ENCODE measurements at regions not wholly inside any gene's neighbourhood (a gene's known extent, or its start where the extent isn't known, plus 50 kb on each side); places are given as distances from the start of the nearest gene placed in this dataset.

DNA sequence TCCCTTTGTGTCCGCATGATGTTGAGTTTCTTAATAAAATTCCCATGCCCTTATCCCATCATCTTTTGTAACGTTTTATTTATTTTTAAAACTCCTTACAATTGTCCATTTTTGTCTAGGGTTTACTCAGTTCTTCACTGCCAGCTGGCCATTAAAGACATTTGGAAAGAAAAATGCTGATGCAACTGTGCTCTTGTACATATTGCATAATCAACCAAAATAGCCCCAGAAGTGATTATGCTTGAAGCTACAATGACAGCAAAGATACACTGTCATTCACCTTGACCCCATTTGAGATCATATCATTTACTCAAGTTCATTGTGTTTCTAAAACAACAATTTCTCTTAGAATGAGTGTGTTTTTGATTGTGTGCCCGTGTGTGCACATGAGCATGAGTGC, 1074.6 kb upstream of the RBFOX1 start:
- Histone ChIP-seq H3K9me1 (ENCODE audit: insufficient read depth, low read length) (no peaks in the 10 kb centered on the region), H4K8ac (ENCODE audit: low read depth in 2 of 2, low read length in 2 of 2) (no peak overlapping the region), H3K79me1 (ENCODE audit: low read depth in 1 of 2, low read length in 2 of 2) (no peaks in the 10 kb centered on the region), H3K27me3 (ENCODE audit: control insufficient read depth, insufficient read depth, low read length) (no peaks in the 10 kb centered on the region), H3K27ac (ENCODE audit: insufficient read depth, low read length) (no peak overlapping the region), H3K14ac (replicated peaks; ENCODE audit: low read depth, low read length) (no peak overlapping the region), H4K20me1 (ENCODE audit: insufficient read depth, low read length) (no peaks in the 10 kb centered on the region), H3K4ac (ENCODE audit: low read depth, low read length) (no peak overlapping the region), H3K4me1 (ENCODE audit: control insufficient read depth, insufficient read depth, low read length) (no peaks in the 10 kb centered on the region), H2BK15ac (ENCODE audit: low read depth, low read length) (no peak overlapping the region), H3K4me3 (ENCODE audit: insufficient read depth, low read depth, low read length) (no peak overlapping the region), H3K36me3 (ENCODE audit: control insufficient read depth, insufficient read depth, low read length) (no peaks in the 10 kb centered on the region), H4K5ac (ENCODE audit: low read depth, low read length) (no peak overlapping the region), H2BK20ac (ENCODE audit: low read depth, low read length) (no peak overlapping the region), H3K9ac (ENCODE audit: low read depth, low read length) (no peak overlapping the region), H3K9me3 (ENCODE audit: control insufficient read depth, insufficient read depth, low read length) (peaks cover 10% of the 10 kb centered on the region), H2AFZ (replicated peaks; ENCODE audit: low read length, poor library complexity) (no peak overlapping the region), H2BK120ac (ENCODE audit: low read depth, low read length) (no peak overlapping the region), H2BK5ac (ENCODE audit: low read depth, low read length, poor library complexity, severe bottlenecking) (no peak overlapping the region), H2AK5ac (ENCODE audit: low read depth, low read length) (no peak overlapping the region), H3K56ac (ENCODE audit: extremely low read depth, insufficient read depth, low read length) (no peak overlapping the region), H3K18ac (ENCODE audit: low read depth, low read length) (no peak overlapping the region), H3K4me2 (ENCODE audit: low read depth, low read length) (no peak overlapping the region), H4K91ac (ENCODE audit: insufficient read depth, low read depth, low read length) (no peak overlapping the region), H2AK9ac (replicated peaks; ENCODE audit: low read depth, low read length, poor library complexity) (no peak overlapping the region), H3K23ac (ENCODE audit: low read depth, low read length) (no peak overlapping the region)
- BruUV-seq (replicated peaks): no TSS peak
- intact Hi-C loops (cut with micrococcal nuclease): no loop called here
- ChIA-PET POLR2A (ENCODE audit: unreplicated experiment) (no interaction called here), CTCF (no interaction called here)
- dilution Hi-C loops (cut with HindIII; ENCODE audit: low sequenced_read_pairs, unreplicated experiment): no loop called here
- ATAC-seq (ENCODE audit: low read depth) (no peak), DNase-seq (no peak)
- TF ChIP-seq CEBPB (IDR thresholded peaks at IDR 0.05; ENCODE audit: low read depth, low read length) (no peak), RFX5 (IDR thresholded peaks at IDR 0.05; ENCODE audit: low read depth, low read length) (no peak), RCOR1 (IDR thresholded peaks at IDR 0.05; ENCODE audit: insufficient replicate concordance, low read length) (no peak), POLR2A (IDR thresholded peaks at IDR 0.05; ENCODE audit: low read depth, low read length) (no peak), CHD1 (IDR thresholded peaks at IDR 0.05; ENCODE audit: low read depth, low read length) (no peak), FOS (IDR thresholded peaks at IDR 0.05; ENCODE audit: low read depth, low read length) (no peak), SMC3 (IDR thresholded peaks at IDR 0.05; ENCODE audit: low read depth, low read length) (no peak), BHLHE40 (IDR thresholded peaks at IDR 0.05; ENCODE audit: low read depth, low read length) (no peak), RAD21 (IDR thresholded peaks at IDR 0.05; ENCODE audit: low read length) (no peak), MAZ (IDR thresholded peaks at IDR 0.05; ENCODE audit: borderline replicate concordance, low read depth, low read length) (no peak), MAFK (IDR thresholded peaks at IDR 0.05; ENCODE audit: low read depth, low read length) (no peak), NFE2L2 (IDR thresholded peaks at IDR 0.05; ENCODE audit: low read depth, low read length) (no peak), MXI1 (IDR thresholded peaks at IDR 0.05; ENCODE audit: borderline replicate concordance, low read depth, low read length) (no peak)
- TF ChIP-seq, protein P1, sequence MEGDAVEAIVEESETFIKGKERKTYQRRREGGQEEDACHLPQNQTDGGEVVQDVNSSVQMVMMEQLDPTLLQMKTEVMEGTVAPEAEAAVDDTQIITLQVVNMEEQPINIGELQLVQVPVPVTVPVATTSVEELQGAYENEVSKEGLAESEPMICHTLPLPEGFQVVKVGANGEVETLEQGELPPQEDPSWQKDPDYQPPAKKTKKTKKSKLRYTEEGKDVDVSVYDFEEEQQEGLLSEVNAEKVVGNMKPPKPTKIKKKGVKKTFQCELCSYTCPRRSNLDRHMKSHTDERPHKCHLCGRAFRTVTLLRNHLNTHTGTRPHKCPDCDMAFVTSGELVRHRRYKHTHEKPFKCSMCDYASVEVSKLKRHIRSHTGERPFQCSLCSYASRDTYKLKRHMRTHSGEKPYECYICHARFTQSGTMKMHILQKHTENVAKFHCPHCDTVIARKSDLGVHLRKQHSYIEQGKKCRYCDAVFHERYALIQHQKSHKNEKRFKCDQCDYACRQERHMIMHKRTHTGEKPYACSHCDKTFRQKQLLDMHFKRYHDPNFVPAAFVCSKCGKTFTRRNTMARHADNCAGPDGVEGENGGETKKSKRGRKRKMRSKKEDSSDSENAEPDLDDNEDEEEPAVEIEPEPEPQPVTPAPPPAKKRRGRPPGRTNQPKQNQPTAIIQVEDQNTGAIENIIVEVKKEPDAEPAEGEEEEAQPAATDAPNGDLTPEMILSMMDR (conservative IDR thresholded peaks at IDR 0.05; ENCODE audit: low read depth, low read length): no peak
- TF ChIP-seq, protein P2, sequence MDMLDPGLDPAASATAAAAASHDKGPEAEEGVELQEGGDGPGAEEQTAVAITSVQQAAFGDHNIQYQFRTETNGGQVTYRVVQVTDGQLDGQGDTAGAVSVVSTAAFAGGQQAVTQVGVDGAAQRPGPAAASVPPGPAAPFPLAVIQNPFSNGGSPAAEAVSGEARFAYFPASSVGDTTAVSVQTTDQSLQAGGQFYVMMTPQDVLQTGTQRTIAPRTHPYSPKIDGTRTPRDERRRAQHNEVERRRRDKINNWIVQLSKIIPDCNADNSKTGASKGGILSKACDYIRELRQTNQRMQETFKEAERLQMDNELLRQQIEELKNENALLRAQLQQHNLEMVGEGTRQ (IDR thresholded peaks at IDR 0.05; ENCODE audit: low read depth, low read length): no peak
- TF ChIP-seq, protein P3, sequence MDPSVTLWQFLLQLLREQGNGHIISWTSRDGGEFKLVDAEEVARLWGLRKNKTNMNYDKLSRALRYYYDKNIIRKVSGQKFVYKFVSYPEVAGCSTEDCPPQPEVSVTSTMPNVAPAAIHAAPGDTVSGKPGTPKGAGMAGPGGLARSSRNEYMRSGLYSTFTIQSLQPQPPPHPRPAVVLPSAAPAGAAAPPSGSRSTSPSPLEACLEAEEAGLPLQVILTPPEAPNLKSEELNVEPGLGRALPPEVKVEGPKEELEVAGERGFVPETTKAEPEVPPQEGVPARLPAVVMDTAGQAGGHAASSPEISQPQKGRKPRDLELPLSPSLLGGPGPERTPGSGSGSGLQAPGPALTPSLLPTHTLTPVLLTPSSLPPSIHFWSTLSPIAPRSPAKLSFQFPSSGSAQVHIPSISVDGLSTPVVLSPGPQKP (IDR thresholded peaks at IDR 0.05; ENCODE audit: borderline replicate concordance, low read depth, low read length): no peak
- in situ Hi-C loops (cut with MboI; ENCODE audit: low sequenced_read_pairs): no loop called here
- no CpG with 5 or more reads among the region's 3 CpGs for WGBS, 2 experiments (ENCODE audit: extremely low coverage in 2 of 2, insufficient read length in 1 of 2)
